Activated T-cell treated with anti-CD3 and anti-CD28 coated beads, Interleukin-2, amount 50 U/mL, for 4 hours (primary cell): ENCODE measurements at regions not wholly inside any gene's neighbourhood (a gene's known extent, or its start where the extent isn't known, plus 50 kb on each side); places are given as distances from the start of the nearest gene placed in this dataset.
"Not testable (repeated sequence)": the region's sequence is repeated elsewhere in the genome, so short reads cannot be mapped to it uniquely, and the experiment has no call there.

ENCODE experiments used
- ATAC-seq, 2 donors: fragments of 200-7000 bp; cut with Tn5 transposase; one replicate each; pipeline ENCODE4 v1.10.0; 2021
- DNase-seq: peaks from one replicate; pipeline ENCODE4 v3.0.0-alpha.2; 2020
- H3K27me3 Mint-ChIP-seq: one replicate; pipeline ENCODE4 v1.8.0; 2021; ENCODE audit warnings: low read depth, mixed read lengths
- H3K36me3 Mint-ChIP-seq: one replicate; pipeline ENCODE4 v1.8.0; 2022; ENCODE audit warnings: mixed read lengths; ENCODE audit not compliant: insufficient read depth
- H3K4me1 Mint-ChIP-seq: one replicate; pipeline ENCODE4 v1.8.0; 2021; ENCODE audit warnings: low read depth, mixed read lengths
- H3K4me3 Mint-ChIP-seq: one replicate; pipeline ENCODE4 v1.8.0; 2021; ENCODE audit warnings: mild to moderate bottlenecking, moderate library complexity, mixed read lengths
- H3K9me3 Mint-ChIP-seq: one replicate; pipeline ENCODE4 v1.8.0; 2021; ENCODE audit warnings: mixed read lengths

DNA sequence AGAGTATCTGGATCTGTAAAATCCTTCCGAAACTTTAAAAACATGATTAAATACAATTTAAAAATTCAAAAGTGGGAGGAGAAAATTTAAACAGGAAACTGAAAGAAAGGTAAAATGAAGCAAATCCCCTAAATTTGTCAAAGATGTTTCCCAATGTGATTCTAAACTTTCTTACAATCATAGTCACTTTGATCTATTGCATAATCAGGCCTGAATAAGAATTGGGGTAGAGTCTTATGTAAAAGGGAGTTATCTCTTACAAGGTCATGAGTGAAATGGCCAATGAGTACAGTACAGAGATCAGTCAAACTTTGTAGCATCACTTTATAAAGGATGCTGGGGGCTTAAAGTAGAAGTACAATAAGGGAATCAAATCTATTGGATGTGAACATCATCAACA, 1657.7 kb upstream of the CELF4 start:
- Mint-ChIP-seq H3K4me1 (no peaks in the 10 kb centered on the region), H3K9me3 (peaks cover 4% of the 10 kb centered on the region), H3K27me3 (no peaks in the 10 kb centered on the region), H3K36me3 (no peaks in the 10 kb centered on the region), H3K4me3 (no peak overlapping the region)
- ATAC-seq (no peak), DNase-seq (no peak)

DNA sequence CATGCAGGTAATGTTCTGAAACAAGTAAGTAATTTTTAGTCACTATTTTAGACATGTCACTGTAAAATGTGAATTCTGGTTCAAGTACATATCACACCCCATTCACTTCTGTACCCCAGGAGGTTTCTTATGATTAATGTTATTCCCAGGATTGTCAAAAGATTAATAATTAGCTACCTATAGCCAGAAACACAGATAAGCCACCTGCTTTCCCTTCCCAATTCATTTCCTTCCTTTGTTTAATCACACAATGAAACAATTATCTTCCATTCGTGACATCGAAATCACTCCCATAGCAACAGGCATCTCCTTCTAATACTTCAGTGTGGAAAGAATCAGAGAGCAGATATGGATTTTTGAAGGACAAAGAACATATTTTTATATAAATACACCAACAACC, 1650.3 kb upstream of the CELF4 start:
- DNase-seq (no peak), ATAC-seq (no peak)
- Mint-ChIP-seq H3K9me3 (peaks cover 26% of the 10 kb centered on the region), H3K4me3 (no peak overlapping the region), H3K27me3 (no peaks in the 10 kb centered on the region), H3K36me3 (no peaks in the 10 kb centered on the region), H3K4me1 (no peaks in the 10 kb centered on the region)

DNA sequence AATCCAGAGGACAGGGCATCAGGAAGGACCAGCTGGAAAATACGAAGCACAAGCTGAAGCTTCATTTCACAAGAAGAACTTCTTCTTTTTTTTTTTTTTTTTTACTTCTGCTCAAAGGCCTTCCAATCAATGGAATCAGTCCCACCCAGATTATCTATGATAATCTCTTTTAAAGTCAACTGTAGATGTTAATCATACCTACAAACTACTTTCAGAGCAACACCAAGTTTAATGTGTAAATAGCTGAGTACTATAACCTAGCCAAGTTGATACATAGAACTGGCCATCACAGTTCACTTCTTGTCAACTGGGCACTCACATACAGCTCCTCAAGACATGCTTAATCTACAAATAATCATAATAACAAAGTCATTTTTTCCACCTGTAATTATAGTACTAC, 1645.9 kb upstream of the CELF4 start:
- H3K4me3 Mint-ChIP-seq, result no peak overlapping the region
- no peak for DNase-seq
- H3K36me3 Mint-ChIP-seq, result no peaks in the 10 kb centered on the region
- H3K4me1 Mint-ChIP-seq, result no peaks in the 10 kb centered on the region
- no peak for ATAC-seq
- peaks cover 32% of the 10 kb centered on the region for H3K9me3 Mint-ChIP-seq
- no peaks in the 10 kb centered on the region for H3K27me3 Mint-ChIP-seq

- ATAC-seq, result no peak
- no peaks in the 10 kb centered on the region for H3K4me1 Mint-ChIP-seq
- peaks cover 19% of the 10 kb centered on the region for H3K9me3 Mint-ChIP-seq
- no peak overlapping the region for H3K4me3 Mint-ChIP-seq
- no peak for DNase-seq
- no peaks in the 10 kb centered on the region for H3K27me3 Mint-ChIP-seq
- H3K36me3 Mint-ChIP-seq, result no peaks in the 10 kb centered on the region
Observed at GRCh38 chr18:39209173-39209572, 1643.6 kb upstream of the CELF4 start.

DNA sequence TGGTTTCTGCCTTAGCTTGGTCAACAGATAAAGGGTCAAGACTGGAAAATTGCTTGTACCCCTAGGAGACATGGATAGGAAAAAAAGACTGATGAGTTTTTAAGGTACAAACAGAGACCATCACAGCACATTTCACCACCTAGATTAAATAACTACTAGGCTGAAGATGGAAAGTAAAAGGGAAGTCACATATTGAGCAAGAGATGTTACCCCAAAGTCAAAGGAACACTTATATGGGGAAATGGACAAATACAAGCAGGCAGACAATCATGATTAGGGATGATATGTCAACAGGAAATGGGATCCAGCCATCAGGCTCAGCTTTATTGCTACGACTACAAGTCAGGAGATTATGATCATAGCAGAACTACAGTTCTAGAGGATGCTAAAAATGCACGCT, 1643.1 kb upstream of the CELF4 start:
- Mint-ChIP-seq H3K27me3 (no peaks in the 10 kb centered on the region), H3K9me3 (peaks cover 19% of the 10 kb centered on the region), H3K36me3 (no peaks in the 10 kb centered on the region), H3K4me1 (no peaks in the 10 kb centered on the region), H3K4me3 (no peak overlapping the region)
- DNase-seq (no peak), ATAC-seq (no peak)

GRCh38 chr18:39208190-39208589, 1642.6 kb upstream of the CELF4 start:
- H3K36me3 Mint-ChIP-seq, result no peaks in the 10 kb centered on the region
- H3K4me3 Mint-ChIP-seq, result no peak overlapping the region
- ATAC-seq, result no peak
- no peaks in the 10 kb centered on the region for H3K27me3 Mint-ChIP-seq
- no peaks in the 10 kb centered on the region for H3K4me1 Mint-ChIP-seq
- no peak for DNase-seq
- H3K9me3 Mint-ChIP-seq, result peaks cover 22% of the 10 kb centered on the region

- not testable (repeated sequence) for DNase-seq, H3K27me3 Mint-ChIP-seq, H3K4me1 Mint-ChIP-seq, H3K36me3 Mint-ChIP-seq, H3K4me3 Mint-ChIP-seq, ATAC-seq
- H3K9me3 Mint-ChIP-seq, result peaks cover 17% of the 10 kb centered on the region
Observed at GRCh38 chr18:39206398-39207103, 1641.0 kb upstream of the CELF4 start.

- H3K4me3 Mint-ChIP-seq, result no peak overlapping the region
- no peak for ATAC-seq
- H3K4me1 Mint-ChIP-seq, result no peaks in the 10 kb centered on the region
- DNase-seq, result no peak
- no peaks in the 10 kb centered on the region for H3K27me3 Mint-ChIP-seq
- no peaks in the 10 kb centered on the region for H3K36me3 Mint-ChIP-seq
- H3K9me3 Mint-ChIP-seq, result peaks cover 22% of the 10 kb centered on the region
Observed at GRCh38 chr18:39205565-39206195, 1640.1 kb upstream of the CELF4 start.

GRCh38 chr18:39200153-39200552, 1634.6 kb upstream of the CELF4 start:
- Mint-ChIP-seq H3K9me3 (peaks cover 16% of the 10 kb centered on the region), H3K4me3 (no peak overlapping the region), H3K36me3 (no peaks in the 10 kb centered on the region), H3K4me1 (no peaks in the 10 kb centered on the region), H3K27me3 (no peaks in the 10 kb centered on the region)
- DNase-seq, result no peak
- ATAC-seq, result no peak

- Mint-ChIP-seq H3K36me3 (no peaks in the 10 kb centered on the region), H3K27me3 (no peaks in the 10 kb centered on the region), H3K9me3 (peaks cover 12% of the 10 kb centered on the region), H3K4me1 (no peaks in the 10 kb centered on the region), H3K4me3 (no peak overlapping the region)
- ATAC-seq, result no peak
- DNase-seq, result no peak
Observed at GRCh38 chr18:39199231-39199855, 1633.7 kb upstream of the CELF4 start.

GRCh38 chr18:39198376-39198775, 1632.8 kb upstream of the CELF4 start:
- no peak overlapping the region for H3K4me3 Mint-ChIP-seq
- ATAC-seq, result no peak

DNA sequence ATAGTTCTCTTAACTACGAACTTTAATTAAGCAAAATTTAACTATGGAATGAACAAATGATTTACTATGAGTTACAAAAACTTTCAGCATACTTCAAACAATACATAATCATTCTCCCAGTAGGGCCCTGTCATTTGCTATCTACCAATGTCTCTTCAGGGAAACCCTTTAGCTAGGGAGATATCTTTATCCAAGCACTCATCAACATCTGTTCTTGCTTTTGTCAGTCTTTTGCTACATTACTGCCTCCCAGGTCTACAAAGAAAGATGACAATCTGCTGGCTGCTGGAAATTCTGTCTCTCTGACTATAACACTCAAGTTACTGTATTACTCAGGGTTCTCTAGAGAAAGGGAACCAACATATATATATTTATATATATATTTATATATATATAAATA, 1626.3 kb upstream of the CELF4 start:
- H3K4me1 Mint-ChIP-seq, result no peaks in the 10 kb centered on the region
- no peaks in the 10 kb centered on the region for H3K9me3 Mint-ChIP-seq
- H3K27me3 Mint-ChIP-seq, result no peaks in the 10 kb centered on the region
- H3K4me3 Mint-ChIP-seq, result no peak overlapping the region
- DNase-seq, result no peak
- no peak for ATAC-seq
- no peaks in the 10 kb centered on the region for H3K36me3 Mint-ChIP-seq

More at GRCh38 chr18:39198376-39198775, 1632.8 kb upstream of the CELF4 start:
- Mint-ChIP-seq H3K36me3 (no peaks in the 10 kb centered on the region), H3K27me3 (no peaks in the 10 kb centered on the region), H3K4me1 (no peaks in the 10 kb centered on the region), H3K9me3 (peaks cover 11% of the 10 kb centered on the region)
- DNase-seq, result no peak

DNA sequence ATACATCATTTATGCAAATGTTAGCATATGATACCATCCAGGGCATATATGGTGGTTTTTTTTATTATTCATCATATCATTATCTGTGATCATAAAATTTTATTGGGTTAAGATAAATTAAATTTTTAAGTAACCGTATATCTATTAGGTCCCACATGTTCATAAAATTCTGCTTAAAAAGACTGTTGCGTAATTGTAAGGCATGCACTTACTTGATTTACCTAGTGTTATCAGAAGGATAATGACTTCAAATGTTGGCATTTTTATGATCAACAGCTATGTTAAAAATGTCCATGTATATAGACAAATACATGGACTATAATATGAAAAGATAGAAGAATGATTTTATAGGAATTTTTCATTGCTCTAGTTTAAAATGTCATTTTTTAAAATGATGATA, 1625.5 kb upstream of the CELF4 start:
- ATAC-seq (no peak), DNase-seq (no peak)
- Mint-ChIP-seq H3K9me3 (no peaks in the 10 kb centered on the region), H3K4me3 (no peak overlapping the region), H3K36me3 (no peaks in the 10 kb centered on the region), H3K27me3 (no peaks in the 10 kb centered on the region), H3K4me1 (no peaks in the 10 kb centered on the region)

DNA sequence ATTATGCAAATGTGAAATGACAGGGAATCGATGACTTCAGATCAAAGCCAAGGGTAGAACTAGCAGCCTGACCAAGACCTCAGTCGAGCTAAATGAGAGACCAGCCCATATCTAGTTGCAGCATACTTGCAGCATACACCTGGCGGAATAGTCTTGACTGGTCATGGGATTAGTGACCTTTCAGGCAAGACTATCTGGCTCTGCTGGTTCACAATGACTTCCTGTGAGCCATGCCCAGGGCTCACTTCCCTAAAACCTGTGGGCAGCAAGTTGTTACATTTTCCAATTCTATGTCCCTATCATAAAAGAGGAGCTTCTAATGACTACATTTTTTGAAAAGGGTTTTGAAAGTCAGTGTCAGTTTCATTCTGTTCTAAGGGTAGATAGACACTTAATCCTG, 1624.9 kb upstream of the CELF4 start:
- ATAC-seq (no peak), DNase-seq (no peak)
- Mint-ChIP-seq H3K36me3 (no peaks in the 10 kb centered on the region), H3K27me3 (no peaks in the 10 kb centered on the region), H3K9me3 (no peaks in the 10 kb centered on the region), H3K4me3 (no peak overlapping the region), H3K4me1 (no peaks in the 10 kb centered on the region)

GRCh38 chr18:39188278-39188677, 1622.7 kb upstream of the CELF4 start:
- no peak for DNase-seq
- Mint-ChIP-seq H3K9me3 (no peaks in the 10 kb centered on the region), H3K4me3 (no peak overlapping the region), H3K36me3 (no peaks in the 10 kb centered on the region), H3K27me3 (no peaks in the 10 kb centered on the region), H3K4me1 (no peaks in the 10 kb centered on the region)
- ATAC-seq, result no peak
